HG02678 (cell line): ENCODE measurements at regions not wholly inside any gene's neighbourhood (a gene's known extent, or its start where the extent isn't known, plus 50 kb on each side); places are given as distances from the start of the nearest gene placed in this dataset.

Source experiments
- ATAC-seq: cut with Tn5 transposase; IDR thresholded peaks from one replicate; pipeline ENCODE4 v1.9.1; 2021; ENCODE audit warnings: mild to moderate bottlenecking, moderate library complexity; ENCODE audit not compliant: unreplicated experiment

DNA sequence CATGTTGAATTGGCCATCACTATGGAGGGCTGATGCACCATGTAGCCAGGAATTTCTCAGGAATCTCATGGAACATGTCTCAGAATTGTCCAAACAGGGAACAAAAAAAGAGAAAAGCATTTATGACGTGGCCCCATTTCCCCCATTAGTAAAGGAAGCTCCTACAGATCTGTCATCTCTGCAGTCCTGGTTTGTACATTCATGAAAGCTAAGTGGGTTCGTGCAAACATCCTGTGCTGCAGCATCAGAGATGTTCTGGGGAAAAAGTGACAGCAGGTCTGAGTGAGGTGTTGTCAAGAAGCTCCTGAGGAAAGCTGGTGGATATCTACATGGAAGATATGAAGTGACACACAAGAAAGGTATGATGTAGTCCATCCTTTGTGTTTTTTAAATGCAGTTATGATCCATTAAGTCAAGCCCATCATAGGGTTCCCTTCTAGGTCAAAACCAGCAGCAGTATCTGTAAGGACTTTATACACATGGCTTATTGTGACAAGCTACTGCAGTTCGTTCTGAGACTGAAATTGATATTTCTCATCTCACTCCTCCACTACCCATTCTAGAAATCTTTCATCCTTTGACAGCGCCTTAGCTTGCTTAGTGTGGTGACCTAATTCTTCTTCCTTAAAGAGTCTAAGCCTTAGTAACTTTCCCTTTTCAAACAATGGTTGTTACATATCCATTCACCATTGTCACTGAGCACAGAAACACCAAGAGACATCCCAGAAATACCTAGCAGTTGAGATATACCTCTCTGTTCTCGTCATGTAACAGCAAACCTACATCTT lies 200.0 kb upstream of the TCF21 start:
- ATAC-seq, result no peak

GRCh38 chr6:133689863-133690262 lies 199.1 kb upstream of the TCF21 start:
- ATAC-seq, result no peak

DNA sequence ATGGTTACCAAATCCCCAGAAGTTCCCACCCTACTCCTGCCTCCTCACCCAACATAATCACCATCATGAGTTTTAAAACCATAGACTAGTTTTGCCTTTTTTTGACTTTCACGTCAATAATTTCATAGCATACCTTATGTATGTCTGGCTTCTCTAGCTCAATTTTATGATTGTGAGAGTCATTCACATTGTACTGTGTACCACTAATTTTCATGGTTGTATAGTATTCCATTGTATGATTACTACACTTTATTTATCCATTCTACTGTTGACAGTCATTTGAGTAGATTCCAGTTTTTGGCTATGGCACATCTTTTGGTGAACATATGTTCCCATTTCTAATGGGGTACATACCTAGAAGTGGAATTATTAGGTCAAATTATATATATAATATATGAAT lies 195.3 kb upstream of the TCF21 start:
- no peak for ATAC-seq

DNA sequence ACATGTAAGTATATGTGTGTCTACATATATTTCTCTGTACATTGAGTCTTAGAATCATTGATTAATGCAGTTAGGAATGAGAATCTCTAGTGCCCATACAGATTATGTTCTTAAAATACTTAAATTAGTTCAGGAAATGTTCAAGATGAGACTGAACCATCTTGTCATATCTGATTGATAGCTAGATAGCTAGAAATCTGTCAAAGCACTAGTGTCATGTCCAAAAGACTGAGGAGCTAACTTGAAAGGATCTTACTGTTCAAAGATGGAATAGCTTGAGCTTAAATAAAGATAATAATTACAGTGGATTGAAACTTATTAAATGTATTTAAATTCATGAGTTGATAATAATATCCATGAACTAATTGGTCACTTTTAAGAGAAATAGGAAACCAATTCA lies 191.7 kb upstream of the TCF21 start:
- ATAC-seq, result no peak

GRCh38 chr6:133697666-133698065 lies 191.2 kb upstream of the TCF21 start:
- no peak for ATAC-seq

DNA sequence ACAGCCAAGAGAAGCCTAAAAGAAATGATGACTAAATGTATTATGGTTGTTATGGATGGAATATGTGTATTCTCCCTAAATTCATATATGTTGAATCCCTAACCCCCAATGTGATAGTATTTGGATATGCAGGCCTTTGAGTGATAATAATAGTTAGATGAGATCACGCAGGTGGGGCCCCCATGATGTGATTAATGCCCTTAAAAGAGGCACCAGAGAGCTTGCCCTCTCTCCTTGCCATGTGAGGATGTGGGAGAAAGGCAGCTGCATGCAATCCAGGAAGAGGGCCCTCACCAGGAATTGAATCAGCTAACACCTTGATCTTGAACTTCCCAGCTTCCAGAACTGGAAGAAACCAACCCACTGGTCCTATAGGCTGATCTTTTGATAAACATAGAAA lies 190.6 kb upstream of the TCF21 start:
- no peak for ATAC-seq

DNA sequence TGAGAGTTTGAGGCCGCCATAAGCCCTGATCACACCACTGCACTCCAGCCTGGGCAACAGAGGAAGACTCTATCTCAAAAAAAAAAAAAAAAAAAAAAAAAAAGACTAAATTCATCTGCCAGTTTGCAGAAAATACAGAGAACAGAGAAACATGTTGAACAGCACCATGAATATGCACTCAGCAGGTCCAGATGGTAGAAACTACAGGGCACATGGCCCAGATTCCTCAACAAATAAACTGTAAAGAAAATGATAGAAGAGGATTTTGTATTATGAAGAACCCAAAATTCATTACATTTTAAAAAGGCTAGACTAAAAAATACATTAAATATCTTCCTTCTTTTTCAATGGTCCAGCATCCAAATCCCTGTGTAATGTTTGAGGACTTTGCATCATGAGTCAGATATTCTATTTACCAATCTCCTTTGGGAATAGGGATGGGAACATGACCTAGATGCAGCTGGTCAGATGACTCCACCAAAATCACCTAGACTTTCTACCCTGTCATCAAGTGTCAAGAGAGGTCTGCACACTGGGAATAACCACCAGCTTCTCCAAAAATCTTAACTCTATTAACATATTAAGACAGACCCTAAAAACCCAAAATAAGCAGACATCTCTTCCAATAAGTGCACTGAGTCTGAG lies 189.1 kb upstream of the TCF21 start:
- no peak for ATAC-seq

GRCh38 chr6:133701633-133702331 lies 187.1 kb upstream of the TCF21 start:
- ATAC-seq, result no peak

GRCh38 chr6:133704371-133704770 lies 184.5 kb upstream of the TCF21 start:
- ATAC-seq, result no peak

- no peak for ATAC-seq
Measured at GRCh38 chr6:133705066-133705465, 183.8 kb upstream of the TCF21 start.

- ATAC-seq, result no peak
Measured at GRCh38 chr6:133705731-133706130, 183.2 kb upstream of the TCF21 start.

DNA sequence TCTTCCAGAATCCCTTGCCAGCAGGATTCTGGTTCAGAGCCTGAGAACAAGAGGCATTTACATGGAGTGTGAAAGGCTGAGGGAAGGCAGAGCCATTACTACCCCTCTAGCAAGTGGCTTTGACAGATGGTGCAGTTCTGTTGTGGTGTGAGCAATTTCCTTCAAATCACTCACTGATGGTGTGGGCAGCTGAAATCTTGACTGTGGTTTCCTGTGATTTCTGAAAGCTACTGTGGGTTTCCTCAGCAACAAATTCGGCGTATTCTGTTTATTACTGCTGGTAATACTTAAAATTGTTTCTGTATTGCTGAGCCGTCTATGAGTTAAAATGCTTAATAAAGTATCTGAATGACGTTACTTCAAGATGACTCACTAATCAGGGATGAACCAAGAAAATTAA lies 181.5 kb upstream of the TCF21 start:
- ATAC-seq, result peak; percentile 61

- ATAC-seq, result no peak
Measured at GRCh38 chr6:133710826-133711225, 178.1 kb upstream of the TCF21 start.

DNA sequence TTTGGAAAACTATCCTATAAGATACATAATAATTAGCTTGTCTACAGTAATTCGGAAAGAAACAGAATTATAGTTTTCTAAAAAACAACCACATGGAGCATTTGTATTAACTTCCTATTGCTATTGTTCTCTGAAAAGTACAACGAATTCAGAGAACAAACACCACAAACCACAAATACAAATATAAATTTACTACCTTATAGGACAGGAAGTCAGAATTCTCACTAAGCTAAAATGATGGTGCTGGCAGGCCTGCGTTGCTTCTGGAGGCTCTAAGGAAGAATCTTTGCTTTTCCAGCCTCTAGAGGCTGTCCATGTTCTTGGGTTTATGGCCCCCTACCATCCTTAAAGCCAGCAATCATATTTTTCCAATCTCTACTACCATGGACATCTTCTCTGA lies 173.6 kb upstream of the TCF21 start:
- no peak for ATAC-seq

GRCh38 chr6:133724726-133725125 lies 164.2 kb upstream of the TCF21 start:
- no peak for ATAC-seq

- ATAC-seq, result no peak
Measured at GRCh38 chr6:133726188-133726587, 162.7 kb upstream of the TCF21 start.

DNA sequence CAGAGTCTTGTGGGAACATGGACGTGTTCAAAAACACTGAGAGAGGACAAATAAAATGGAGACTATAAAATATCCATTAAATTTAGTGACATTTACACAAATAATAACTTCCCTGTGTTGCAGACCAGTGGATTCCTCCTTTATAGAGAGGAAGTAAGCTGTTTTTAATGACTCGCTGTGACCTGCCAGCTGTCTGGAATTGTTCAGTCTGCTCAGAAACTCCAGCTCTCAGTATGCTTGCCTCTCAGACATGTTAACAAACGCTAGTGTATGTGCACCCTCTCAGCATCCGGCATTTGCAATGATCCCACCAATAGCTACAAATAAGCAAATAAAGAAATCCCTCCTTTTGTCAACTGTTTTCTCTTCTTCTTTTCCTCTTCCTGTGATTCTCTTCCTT lies 158.0 kb upstream of the TCF21 start:
- no peak for ATAC-seq

- ATAC-seq, result no peak
Measured at GRCh38 chr6:133740218-133740617, 148.7 kb upstream of the TCF21 start.

- ATAC-seq, result no peak
Measured at GRCh38 chr6:133740816-133741215, 148.1 kb upstream of the TCF21 start.

DNA sequence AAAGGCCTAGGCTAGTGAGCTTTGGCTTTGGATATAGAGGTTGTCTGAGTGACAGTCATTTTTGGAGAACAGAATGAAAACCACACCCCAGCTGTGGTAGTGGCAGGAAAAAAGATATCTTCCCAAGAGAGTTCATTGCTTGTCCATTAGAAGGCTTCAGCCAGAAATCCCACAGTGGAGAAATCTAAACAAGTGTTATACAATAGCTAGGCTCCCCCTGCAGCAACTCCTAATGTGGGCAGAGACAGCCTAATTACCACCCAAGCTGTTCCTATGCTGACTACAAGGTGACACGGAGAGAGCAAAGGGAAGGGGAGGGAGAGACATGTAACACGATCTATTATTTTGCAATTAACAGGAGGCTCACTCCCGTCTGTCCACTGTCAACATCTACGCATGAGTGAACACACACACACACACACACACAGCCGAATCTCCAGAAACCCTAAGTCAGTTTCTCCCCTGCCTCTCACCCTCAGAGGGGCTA lies 147.5 kb upstream of the TCF21 start:
- no peak for ATAC-seq

GRCh38 chr6:133743621-133744020 lies 145.3 kb upstream of the TCF21 start:
- ATAC-seq, result no peak

GRCh38 chr6:133746417-133746770 lies 142.5 kb upstream of the TCF21 start:
- no peak for ATAC-seq
